Putamen (tissue), 1 donor: ENCODE measurements at regions not wholly inside any gene's neighbourhood (a gene's known extent, or its start where the extent isn't known, plus 50 kb on each side); places are given as distances from the start of the nearest gene placed in this dataset.
"Not testable (repeated sequence)": the region's sequence is repeated elsewhere in the genome, so short reads cannot be mapped to it uniquely, and the experiment has no call there.

ENCODE experiments used
- DNase-seq: peaks from one replicate; pipeline ENCODE4 v3.0.0-alpha.2; 2016; ENCODE audit warnings: low spot score

DNA sequence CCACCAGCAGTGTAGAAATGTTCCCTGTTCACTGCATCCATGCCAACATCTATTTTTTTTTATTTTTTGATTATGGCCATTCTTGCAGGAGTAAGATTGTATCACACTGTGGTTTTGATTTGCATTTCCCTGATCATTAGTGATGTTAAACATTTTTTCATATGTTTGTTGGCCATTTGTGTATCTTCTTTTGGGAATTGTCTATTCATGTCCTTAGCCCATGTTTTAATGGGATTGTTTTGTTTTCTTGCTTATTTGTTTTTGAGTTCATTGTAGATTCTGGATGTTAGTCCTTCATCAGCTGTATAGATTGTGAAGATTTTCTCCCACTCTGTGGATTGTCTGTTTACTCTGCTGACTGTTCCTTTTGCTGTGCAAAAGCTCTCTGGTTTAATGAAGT lies 126.9 kb downstream of the NDFIP2 start:
- not testable (repeated sequence) for DNase-seq
